GM12892 (cell line): ENCODE measurements at regions not wholly inside any gene's neighbourhood (a gene's known extent, or its start where the extent isn't known, plus 50 kb on each side); places are given as distances from the start of the nearest gene placed in this dataset.

Source experiments
- POLR2A ChIP-seq: IDR thresholded peaks from 2 replicates; pipeline ENCODE4 v1.6.1; 2011; ENCODE audit warnings: low read depth, low read length, control low read depth
- POLR2AphosphoS5 ChIP-seq: IDR thresholded peaks from 2 replicates; pipeline ENCODE4 v1.6.1; 2011; ENCODE audit warnings: low read depth, low read length, control low read depth
- TAF1 ChIP-seq: IDR thresholded peaks from 2 replicates; pipeline ENCODE4 v1.6.1; 2011; ENCODE audit warnings: low read depth, mild to moderate bottlenecking, control low read depth, low read length, borderline replicate concordance

DNA sequence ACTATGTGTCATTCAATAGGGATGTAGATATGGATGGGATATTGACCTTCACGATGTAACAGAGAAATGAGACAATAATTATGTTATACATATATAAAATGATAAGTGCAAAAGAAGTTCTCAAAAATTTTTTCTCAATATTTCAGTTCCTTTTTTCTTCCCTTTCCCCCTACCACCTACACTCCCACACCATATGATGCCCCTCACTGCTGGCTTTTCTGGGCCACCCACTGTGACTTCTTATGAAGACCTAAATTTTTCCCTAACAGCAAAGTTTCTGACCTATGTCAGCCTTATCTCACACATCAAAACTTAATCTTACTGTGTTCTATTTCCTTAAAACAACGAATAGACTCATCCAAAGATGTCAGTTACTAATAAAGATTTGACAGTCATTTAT is 89.9 kb upstream of the MYLIP start:
- TF ChIP-seq POLR2AphosphoS5, result no peak
- no peak for TF ChIP-seq POLR2A
- TF ChIP-seq TAF1, result no peak
